RWPE2 (cell line): ENCODE measurements at regions not wholly inside any gene's neighbourhood (a gene's known extent, or its start where the extent isn't known, plus 50 kb on each side); places are given as distances from the start of the nearest gene placed in this dataset.

Experiments
- ATAC-seq: fragments of 200-7000 bp; cut with Tn5 transposase; 3 replicates; pipeline ENCODE4 v1.9.1; 2021; ENCODE audit warnings: low read depth
- DNase-seq: peaks from one replicate; pipeline ENCODE4 v3.0.0-alpha.2; 2020; ENCODE audit warnings: low spot score
- H3K27ac ChIP-seq: fragments of 450-650 bp; 2 replicates; pipeline ENCODE4 v1.5.1; 2017; ENCODE audit warnings: mild to moderate bottlenecking; ENCODE audit not compliant: poor library complexity, severe bottlenecking
- H3K27me3 ChIP-seq: fragments of 250-450 bp; sonication (Bioruptor Pico); 2 replicates; pipeline ENCODE4 v1.5.1; 2021; ENCODE audit warnings: mild to moderate bottlenecking, moderate library complexity; ENCODE audit not compliant: insufficient read depth, poor library complexity, severe bottlenecking
- H3K36me3 ChIP-seq: fragments of 250-450 bp; sonication (Bioruptor Pico); 2 replicates; pipeline ENCODE4 v1.5.1; 2020; ENCODE audit warnings: low read depth, mild to moderate bottlenecking, moderate library complexity
- H3K4me1 ChIP-seq: fragments of 250-450 bp; sonication (Bioruptor Pico); 2 replicates; pipeline ENCODE4 v1.5.1; 2021; ENCODE audit warnings: mild to moderate bottlenecking, moderate library complexity; ENCODE audit not compliant: insufficient read depth, poor library complexity, severe bottlenecking
- H3K4me3 ChIP-seq: fragments of 250-450 bp; sonication (Bioruptor Pico); 2 replicates; pipeline ENCODE4 v1.5.1; 2021; ENCODE audit warnings: mild to moderate bottlenecking, moderate library complexity; ENCODE audit not compliant: severe bottlenecking
- H3K9me3 ChIP-seq: fragments of 250-450 bp; sonication (Bioruptor Pico); 2 replicates; pipeline ENCODE4 v1.5.1; 2021; ENCODE audit warnings: mild to moderate bottlenecking, moderate library complexity; ENCODE audit not compliant: severe bottlenecking
- CTCF ChIP-seq: fragments of 450-650 bp; IDR thresholded peaks from one replicate; pipeline ENCODE4 v1.5.1; 2017; ENCODE audit warnings: mild to moderate bottlenecking, moderate library complexity; ENCODE audit not compliant: poor library complexity, severe bottlenecking

- no peak for TF ChIP-seq CTCF
- Histone ChIP-seq H3K9me3 (no peaks in the 10 kb centered on the region), H3K36me3 (no peaks in the 10 kb centered on the region), H3K27ac (no peak overlapping the region), H3K4me3 (no peak overlapping the region), H3K4me1 (no peaks in the 10 kb centered on the region), H3K27me3 (no peaks in the 10 kb centered on the region)
- ATAC-seq (no peak), DNase-seq (no peak)
These were observed 944.0 kb downstream of the KCNJ2 start for GRCh38 chr17:71113347-71113746.

- no peaks in the 10 kb centered on the region for H3K9me3 ChIP-seq
- H3K27me3 ChIP-seq = no peaks in the 10 kb centered on the region
- DNase-seq (no peak), ATAC-seq (no peak)
- H3K4me1 ChIP-seq = no peaks in the 10 kb centered on the region
- TF ChIP-seq CTCF = no peak
- no peak overlapping the region for H3K4me3 ChIP-seq
- no peak overlapping the region for H3K27ac ChIP-seq
- no peaks in the 10 kb centered on the region for H3K36me3 ChIP-seq
These were observed 945.8 kb downstream of the KCNJ2 start for GRCh38 chr17:71114911-71115668.

- H3K36me3 ChIP-seq = no peaks in the 10 kb centered on the region
- TF ChIP-seq CTCF = no peak
- ATAC-seq (no peak), DNase-seq (no peak)
- no peak overlapping the region for H3K4me3 ChIP-seq
- no peaks in the 10 kb centered on the region for H3K4me1 ChIP-seq
- H3K27ac ChIP-seq = no peak overlapping the region
- no peaks in the 10 kb centered on the region for H3K27me3 ChIP-seq
- no peaks in the 10 kb centered on the region for H3K9me3 ChIP-seq
These were observed 946.3 kb downstream of the KCNJ2 start for GRCh38 chr17:71115669-71115972.

GRCh38 chr17:71117466-71117865 is 948.1 kb downstream of the KCNJ2 start:
- Histone ChIP-seq H3K27ac (no peak overlapping the region), H3K36me3 (no peaks in the 10 kb centered on the region), H3K4me1 (no peaks in the 10 kb centered on the region), H3K4me3 (no peak overlapping the region), H3K9me3 (no peaks in the 10 kb centered on the region), H3K27me3 (no peaks in the 10 kb centered on the region)
- DNase-seq (no peak), ATAC-seq (no peak)
- no peak for TF ChIP-seq CTCF

- ATAC-seq = peak; percentile 61; the same call in 2 of the 3 replicates
- H3K27me3 ChIP-seq = no peaks in the 10 kb centered on the region
- no peaks in the 10 kb centered on the region for H3K9me3 ChIP-seq
- H3K4me1 ChIP-seq = no peaks in the 10 kb centered on the region
- no peak for DNase-seq
- no peaks in the 10 kb centered on the region for H3K36me3 ChIP-seq
- no peak overlapping the region for H3K4me3 ChIP-seq
- TF ChIP-seq CTCF = peak; percentile 84
- no peak overlapping the region for H3K27ac ChIP-seq
These were observed 948.7 kb downstream of the KCNJ2 start for GRCh38 chr17:71118039-71118438.
